Endothelial cell of umbilical vein (primary cell): ENCODE measurements at regions not wholly inside any gene's neighbourhood (a gene's known extent, or its start where the extent isn't known, plus 50 kb on each side); places are given as distances from the start of the nearest gene placed in this dataset.
A peak's percentile ranks its signal among the peaks of the same experiment; 100 is the strongest.

Source experiments
- JUN ChIP-seq: IDR thresholded peaks from 2 replicates; pipeline ENCODE4 v1.6.1; 2011; ENCODE audit warnings: borderline replicate concordance, low read depth; ENCODE audit not compliant: insufficient read length, insufficient read depth
- POLR2A ChIP-seq: IDR thresholded peaks from 2 replicates; pipeline ENCODE4 v1.6.1; 2012; ENCODE audit warnings: low read depth, mild to moderate bottlenecking, control low read depth, low read length
- TF ChIP-seq, protein P1 (sequence below), 2 donors: IDR thresholded peaks; 1 replicate in 1 of 2; 2 replicates in 1 of 2; pipeline ENCODE4 v1.5.1; 2011; ENCODE audit warnings: low read length in 2 of 2, mild to moderate bottlenecking in 2 of 2, moderate library complexity in 2 of 2, control low read depth in 1 of 2, inconsistent platforms in 1 of 2, low read depth in 1 of 2; ENCODE audit not compliant: insufficient read depth in 1 of 2; ENCODE audit errors: extremely low read depth in 1 of 2

DNA sequence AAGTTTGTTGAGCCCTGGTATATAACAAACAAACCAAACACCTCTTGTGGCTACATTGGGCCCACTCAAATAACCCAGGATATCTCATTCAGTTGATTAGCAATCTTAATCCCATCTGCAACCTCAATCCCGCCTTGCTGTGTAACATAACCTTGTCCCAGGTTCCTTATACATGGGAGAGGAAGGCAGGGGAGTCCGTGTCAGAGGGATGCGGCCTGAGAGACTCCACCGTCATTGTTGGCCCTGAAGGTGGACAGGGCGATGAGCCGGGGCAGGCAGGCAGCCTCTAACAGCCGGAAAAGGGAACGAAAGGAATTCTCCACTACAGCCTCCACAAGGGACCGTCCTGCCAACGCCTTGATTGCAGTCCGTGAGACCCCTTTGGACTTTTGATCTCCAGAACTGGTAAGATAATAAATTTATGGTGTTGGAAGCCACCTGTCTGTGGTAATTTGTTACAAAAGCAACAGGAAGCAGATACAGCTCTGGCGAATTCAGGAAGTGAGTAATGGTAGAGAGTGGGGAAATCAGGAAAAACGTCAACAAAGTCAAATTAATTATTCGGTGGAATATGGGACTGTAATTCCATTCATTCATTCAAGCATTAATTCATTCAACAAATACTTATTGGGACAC is 124.5 kb upstream of the SALL4 start:
- TF ChIP-seq, protein P1, sequence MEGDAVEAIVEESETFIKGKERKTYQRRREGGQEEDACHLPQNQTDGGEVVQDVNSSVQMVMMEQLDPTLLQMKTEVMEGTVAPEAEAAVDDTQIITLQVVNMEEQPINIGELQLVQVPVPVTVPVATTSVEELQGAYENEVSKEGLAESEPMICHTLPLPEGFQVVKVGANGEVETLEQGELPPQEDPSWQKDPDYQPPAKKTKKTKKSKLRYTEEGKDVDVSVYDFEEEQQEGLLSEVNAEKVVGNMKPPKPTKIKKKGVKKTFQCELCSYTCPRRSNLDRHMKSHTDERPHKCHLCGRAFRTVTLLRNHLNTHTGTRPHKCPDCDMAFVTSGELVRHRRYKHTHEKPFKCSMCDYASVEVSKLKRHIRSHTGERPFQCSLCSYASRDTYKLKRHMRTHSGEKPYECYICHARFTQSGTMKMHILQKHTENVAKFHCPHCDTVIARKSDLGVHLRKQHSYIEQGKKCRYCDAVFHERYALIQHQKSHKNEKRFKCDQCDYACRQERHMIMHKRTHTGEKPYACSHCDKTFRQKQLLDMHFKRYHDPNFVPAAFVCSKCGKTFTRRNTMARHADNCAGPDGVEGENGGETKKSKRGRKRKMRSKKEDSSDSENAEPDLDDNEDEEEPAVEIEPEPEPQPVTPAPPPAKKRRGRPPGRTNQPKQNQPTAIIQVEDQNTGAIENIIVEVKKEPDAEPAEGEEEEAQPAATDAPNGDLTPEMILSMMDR (IDR thresholded peaks at IDR 0.05; ENCODE audit: extremely low read depth in 1 of 2, insufficient read depth in 1 of 2, low read depth in 1 of 2, low read length in 2 of 2) = no peak
- TF ChIP-seq JUN (peak; percentile 93), POLR2A (peak; percentile 63)
